ENCODE measurements at regions not wholly inside any gene's neighbourhood (a gene's known extent, or its start where the extent isn't known, plus 50 kb on each side); places are given as distances from the start of the nearest gene placed in this dataset.

GRCh38 chr14:29097476-29097875, 330.9 kb downstream of the FOXG1 start:
- no peak for TF ChIP-seq CTCF (IDR thresholded peaks at IDR 0.05)
- TF ChIP-seq POLR2A (IDR thresholded peaks at IDR 0.05): no peak
